VCaP (cell line): ENCODE measurements at regions not wholly inside any gene's neighbourhood (a gene's known extent, or its start where the extent isn't known, plus 50 kb on each side); places are given as distances from the start of the nearest gene placed in this dataset.
"Not testable (repeated sequence)": the region's sequence is repeated elsewhere in the genome, so short reads cannot be mapped to it uniquely, and the experiment has no call there.

Source experiments
- H3K27ac ChIP-seq: fragments of 450-650 bp; 2 replicates; pipeline ENCODE4 v1.5.1; 2017
- CTCF ChIP-seq: fragments of 450-650 bp; conservative IDR thresholded peaks from 2 replicates; pipeline ENCODE4 v1.5.1; 2017; ENCODE audit warnings: mild to moderate bottlenecking, moderate library complexity

- H3K27ac ChIP-seq, result no peak overlapping the region
- TF ChIP-seq CTCF, result no peak
Measured at GRCh38 chr3:166425021-166425420, 587.8 kb upstream of the BCHE start.

GRCh38 chr3:166423824-166424513 lies 586.7 kb upstream of the BCHE start:
- H3K27ac ChIP-seq, result not testable (repeated sequence)

- no peak for TF ChIP-seq CTCF
- no peak overlapping the region for H3K27ac ChIP-seq
Measured at GRCh38 chr3:166422556-166422955, 585.3 kb upstream of the BCHE start.

- no peak overlapping the region for H3K27ac ChIP-seq
- TF ChIP-seq CTCF, result no peak
Measured at GRCh38 chr3:166420071-166420470, 582.8 kb upstream of the BCHE start.

- no peak for TF ChIP-seq CTCF
- no peak overlapping the region for H3K27ac ChIP-seq
Measured at GRCh38 chr3:166405896-166406295, 568.7 kb upstream of the BCHE start.

- no peak overlapping the region for H3K27ac ChIP-seq
- no peak for TF ChIP-seq CTCF
Measured at GRCh38 chr3:166405465-166405864, 568.2 kb upstream of the BCHE start.

GRCh38 chr3:166390303-166390702 lies 553.1 kb upstream of the BCHE start:
- H3K27ac ChIP-seq, result no peak overlapping the region
- TF ChIP-seq CTCF, result no peak

- no peak overlapping the region for H3K27ac ChIP-seq
- TF ChIP-seq CTCF, result no peak
Measured at GRCh38 chr3:166388321-166388720, 551.1 kb upstream of the BCHE start.
